Epithelial cell of esophagus (primary cell): ENCODE measurements at regions not wholly inside any gene's neighbourhood (a gene's known extent, or its start where the extent isn't known, plus 50 kb on each side); places are given as distances from the start of the nearest gene placed in this dataset.

Experiments used
- DNase-seq: peaks from one replicate; pipeline ENCODE4 v3.0.0; 2010; ENCODE audit warnings: low read depth
- H3K4me3 ChIP-seq: 2 replicates; pipeline ENCODE4 v1.5.1; 2011; ENCODE audit warnings: mild to moderate bottlenecking, low read length, control low read depth
- CTCF ChIP-seq: IDR thresholded peaks from 2 replicates; pipeline ENCODE4 v1.5.1; 2011; ENCODE audit warnings: low read depth, mild to moderate bottlenecking, low read length, control low read depth, inconsistent platforms; ENCODE audit not compliant: insufficient read depth; ENCODE audit errors: missing control alignments

GRCh38 chr3:28171962-28172361 is 69.5 kb upstream of the CMC1 start:
- no peak for DNase-seq
- no peak for TF ChIP-seq CTCF
- H3K4me3 ChIP-seq: no peak overlapping the region

- DNase-seq: no peak
- no peak for TF ChIP-seq CTCF
- H3K4me3 ChIP-seq: no peak overlapping the region
Observed at GRCh38 chr3:28172748-28173147, 68.7 kb upstream of the CMC1 start.

- H3K4me3 ChIP-seq: no peak overlapping the region
- DNase-seq: no peak
- no peak for TF ChIP-seq CTCF
Observed at GRCh38 chr3:28173836-28174235, 67.6 kb upstream of the CMC1 start.

GRCh38 chr3:28186748-28187147 is 54.7 kb upstream of the CMC1 start:
- TF ChIP-seq CTCF: no peak
- no peak for DNase-seq
- no peak overlapping the region for H3K4me3 ChIP-seq

GRCh38 chr3:28188686-28189085 is 52.7 kb upstream of the CMC1 start:
- no peak for DNase-seq
- TF ChIP-seq CTCF: no peak
- no peak overlapping the region for H3K4me3 ChIP-seq

- no peak for TF ChIP-seq CTCF
- no peak for DNase-seq
- no peak overlapping the region for H3K4me3 ChIP-seq
Observed at GRCh38 chr3:28191363-28191762, 50.1 kb upstream of the CMC1 start.
